HEK293 (cell line): ENCODE measurements at regions not wholly inside any gene's neighbourhood (a gene's known extent, or its start where the extent isn't known, plus 50 kb on each side); places are given as distances from the start of the nearest gene placed in this dataset.
"Not testable (repeated sequence)": the region's sequence is repeated elsewhere in the genome, so short reads cannot be mapped to it uniquely, and the experiment has no call there.

Experiments
- CTCF ChIA-PET: fragments of 350-600 bp; formaldehyde crosslinking; extraction: SDS; loops from one replicate; lab custom pipeline; 2021; ENCODE audit warnings: antibody characterized with exemption; lab: Yijun Ruan, JAX
- POLR2A ChIA-PET: fragments of 300-600 bp; formaldehyde crosslinking; extraction: SDS; loops from one replicate; lab custom pipeline; 2020; ENCODE audit warnings: antibody characterized with exemption, inconsistent platforms; lab: Yijun Ruan, JAX
- H3K27ac ChIP-seq: fragments of 200-500 bp; sonication (Bioruptor generic); 2 replicates; pipeline ENCODE4 v1.5.1; 2014; ENCODE audit warnings: low read depth, low read length, control low read depth, inconsistent platforms; ENCODE audit errors: extremely low read depth
- H3K36me3 ChIP-seq, 2 experiments: fragments of 200-500 bp in 1 of 2; sonication (Bioruptor generic) in 1 of 2; 1 replicate in 1 of 2; 2 replicates in 1 of 2; pipeline ENCODE4 v1.5.1; 2014 to 2017; ENCODE audit warnings: inconsistent platforms in 2 of 2, low read length in 2 of 2; ENCODE audit not compliant: control insufficient read depth in 2 of 2, insufficient read depth in 1 of 2
- H3K4me1 ChIP-seq: fragments of 200-500 bp; sonication (Bioruptor generic); 2 replicates; pipeline ENCODE4 v1.5.1; 2014; ENCODE audit warnings: mild to moderate bottlenecking, low read length, inconsistent platforms; ENCODE audit not compliant: control insufficient read depth, insufficient read depth
- H3K4me3 ChIP-seq: 2 replicates; pipeline ENCODE4 v1.5.1; 2011; ENCODE audit warnings: low read depth, mild to moderate bottlenecking, control low read depth, low read length, moderate library complexity
- H3K9me3 ChIP-seq: fragments of 200-500 bp; sonication (Bioruptor generic); 2 replicates; pipeline ENCODE4 v1.5.1; 2014; ENCODE audit warnings: low read depth, low read length, inconsistent platforms; ENCODE audit not compliant: control insufficient read depth, insufficient read depth
- ZNF10 ChIP-seq: fragments of 450-650 bp; formaldehyde crosslinking; IDR thresholded peaks from 2 replicates; pipeline ENCODE4 v1.5.1; 2017; ENCODE audit warnings: missing biosample characterization, missing genetic modification characterization

DNA sequence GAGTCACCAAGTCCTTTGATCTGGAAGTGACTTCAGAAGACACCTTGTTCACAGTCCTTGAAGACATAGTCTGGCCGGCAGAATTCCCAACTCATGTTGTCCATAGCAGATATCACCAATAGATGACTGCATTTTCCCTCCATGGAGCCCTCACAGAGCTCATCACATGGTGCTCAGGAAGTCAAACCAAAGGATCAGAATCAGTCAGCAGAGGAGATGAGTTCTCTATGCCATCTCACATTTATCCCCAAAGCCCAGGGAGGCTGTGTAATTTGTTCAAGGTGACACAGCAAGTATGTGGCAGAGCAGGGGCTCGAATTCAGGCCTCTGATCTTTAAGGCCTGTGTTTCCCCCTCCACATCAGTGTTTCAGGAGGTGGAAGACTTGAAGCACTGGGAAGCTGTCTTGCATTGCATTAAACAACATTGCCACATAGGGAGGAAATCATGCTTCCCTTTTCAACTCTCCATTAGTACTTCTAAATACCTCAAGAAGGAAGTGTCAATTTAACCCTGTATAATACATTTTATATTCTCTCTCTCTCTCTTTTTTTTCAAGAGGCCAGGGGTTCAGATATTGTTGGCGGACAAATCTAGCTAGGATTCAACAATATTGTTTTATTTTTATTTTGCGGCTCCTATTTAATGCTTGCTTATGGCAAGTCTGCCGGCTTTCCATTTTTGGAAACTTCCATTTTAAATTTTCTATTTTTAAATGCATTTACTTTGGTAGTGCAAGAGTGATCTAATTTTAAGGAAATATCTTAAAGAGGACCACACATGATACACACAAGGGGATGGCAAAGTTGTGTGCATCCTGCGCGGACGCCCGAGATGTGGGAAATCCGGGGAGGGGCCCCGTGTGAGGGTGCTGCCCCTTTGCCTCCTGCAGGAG is 61.9 kb downstream of the NPIPB5 start:
- H3K4me3 ChIP-seq, H3K4me1 ChIP-seq, H3K9me3 ChIP-seq, H3K36me3 ChIP-seq, H3K27ac ChIP-seq, CTCF ChIA-PET, POLR2A ChIA-PET: not testable (repeated sequence)

DNA sequence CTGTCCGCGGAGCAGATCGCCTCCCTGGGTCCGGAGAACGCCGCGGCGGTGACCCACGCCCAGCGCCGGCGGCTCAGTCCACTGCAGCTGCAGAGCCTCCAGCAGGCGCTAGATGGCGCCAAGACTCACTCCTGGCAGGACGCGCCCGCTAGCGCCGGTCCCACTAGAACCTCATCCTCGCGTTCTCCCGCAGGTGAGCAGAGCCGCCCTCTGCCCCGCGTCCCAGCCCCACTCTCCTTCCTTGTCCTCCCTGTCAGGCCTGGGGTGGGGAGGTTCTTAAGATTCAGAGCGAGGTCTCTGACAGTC is 62.5 kb downstream of the NPIPB5 start:
- H3K4me3 ChIP-seq, H3K27ac ChIP-seq, H3K4me1 ChIP-seq, H3K36me3 ChIP-seq, POLR2A ChIA-PET, H3K9me3 ChIP-seq, CTCF ChIA-PET: not testable (repeated sequence)

DNA sequence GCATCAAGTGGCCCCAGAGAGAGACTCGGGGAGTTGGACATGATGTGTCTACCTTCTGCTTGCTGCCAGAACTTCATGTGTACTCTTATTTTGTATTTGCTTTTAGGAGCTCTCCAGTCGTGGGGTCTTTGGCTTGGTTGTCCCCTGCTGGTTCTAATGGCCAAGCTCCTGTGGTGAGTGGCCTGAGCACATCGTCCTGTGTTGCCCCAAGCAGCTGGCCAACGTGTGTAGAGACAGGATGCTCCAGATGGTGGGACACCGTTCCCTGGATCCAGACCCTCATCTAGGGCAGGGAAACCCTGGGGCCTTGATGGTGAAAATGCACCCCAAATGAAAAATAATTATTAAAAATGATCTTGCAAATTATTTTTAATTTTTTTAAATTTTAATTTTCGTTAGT is 65.8 kb downstream of the NPIPB5 start:
- POLR2A ChIA-PET, H3K27ac ChIP-seq, CTCF ChIA-PET, H3K4me3 ChIP-seq, H3K9me3 ChIP-seq, H3K4me1 ChIP-seq, H3K36me3 ChIP-seq: not testable (repeated sequence)

DNA sequence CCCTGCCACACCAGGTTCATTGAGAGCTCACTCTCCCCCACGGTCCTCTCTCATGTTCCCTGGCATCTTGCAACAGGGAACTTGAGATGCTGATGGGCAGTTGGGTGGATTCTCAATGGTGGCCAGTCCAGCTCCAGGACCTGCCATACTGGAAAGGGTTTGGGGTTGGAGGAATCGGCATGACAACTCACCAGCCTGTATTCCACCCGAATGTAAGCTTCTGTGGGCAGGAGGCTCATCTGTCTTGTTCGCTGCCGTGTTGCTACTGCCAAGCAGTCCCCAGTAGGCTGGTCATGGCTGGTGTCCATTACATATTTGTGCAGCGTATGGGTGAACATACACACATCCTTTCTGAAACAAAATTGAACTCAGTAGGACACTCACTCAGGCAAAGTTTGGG is 72.5 kb downstream of the NPIPB5 start:
- CTCF ChIA-PET: not testable (repeated sequence)

DNA sequence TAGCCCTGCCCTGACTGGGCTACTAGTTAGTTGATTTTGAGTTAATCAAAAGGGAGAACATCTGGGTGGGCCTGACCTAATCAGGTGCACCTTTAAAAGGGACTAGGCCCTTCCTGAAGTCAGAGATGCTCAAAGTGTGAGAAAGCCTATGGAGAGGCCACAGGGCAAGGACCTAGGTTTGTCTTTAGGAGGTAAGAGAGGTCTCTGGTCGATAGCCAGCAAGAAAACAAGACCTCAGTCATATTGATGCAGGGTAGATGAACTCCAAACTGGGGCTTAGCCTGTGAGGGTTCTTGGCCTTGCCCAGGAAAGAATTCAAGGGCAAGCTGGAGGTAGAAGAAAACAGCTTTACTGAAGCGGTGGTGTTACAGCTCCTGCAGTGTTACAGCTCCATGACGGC is 73.8 kb downstream of the NPIPB5 start:
- H3K36me3 ChIP-seq, CTCF ChIA-PET, H3K4me1 ChIP-seq, H3K9me3 ChIP-seq, H3K27ac ChIP-seq, POLR2A ChIA-PET, H3K4me3 ChIP-seq: not testable (repeated sequence)
- peak; percentile 88; the same call in 1 of the 2 replicates for TF ChIP-seq ZNF10 (tag by site-specific recombination)

More for the DNA sequence above, 72.5 kb downstream of the NPIPB5 start:
- H3K4me3 ChIP-seq, POLR2A ChIA-PET, H3K27ac ChIP-seq, H3K36me3 ChIP-seq, H3K9me3 ChIP-seq, H3K4me1 ChIP-seq: not testable (repeated sequence)

DNA sequence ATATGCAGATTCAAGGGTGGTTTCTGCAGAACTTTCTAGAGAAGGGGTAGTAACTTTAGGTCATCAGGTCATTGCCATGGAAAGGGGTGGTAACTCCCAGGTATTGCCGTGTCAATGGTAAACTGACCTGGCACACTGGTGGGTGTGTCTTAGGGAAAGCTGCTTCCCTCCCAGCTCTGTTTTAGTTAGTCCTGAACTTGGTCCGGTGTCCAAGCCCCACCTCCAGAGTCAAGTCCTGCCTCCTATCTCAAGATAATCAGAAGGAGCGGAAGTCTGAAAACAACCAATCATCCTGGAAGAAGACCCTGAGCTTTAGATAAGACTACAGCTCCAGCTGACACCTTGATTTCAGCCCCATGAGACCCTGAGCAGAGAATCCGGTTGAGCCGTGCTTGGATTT is 74.2 kb downstream of the NPIPB5 start:
- CTCF ChIA-PET, H3K4me1 ChIP-seq, H3K4me3 ChIP-seq, POLR2A ChIA-PET, H3K36me3 ChIP-seq, H3K27ac ChIP-seq, H3K9me3 ChIP-seq: not testable (repeated sequence)

DNA sequence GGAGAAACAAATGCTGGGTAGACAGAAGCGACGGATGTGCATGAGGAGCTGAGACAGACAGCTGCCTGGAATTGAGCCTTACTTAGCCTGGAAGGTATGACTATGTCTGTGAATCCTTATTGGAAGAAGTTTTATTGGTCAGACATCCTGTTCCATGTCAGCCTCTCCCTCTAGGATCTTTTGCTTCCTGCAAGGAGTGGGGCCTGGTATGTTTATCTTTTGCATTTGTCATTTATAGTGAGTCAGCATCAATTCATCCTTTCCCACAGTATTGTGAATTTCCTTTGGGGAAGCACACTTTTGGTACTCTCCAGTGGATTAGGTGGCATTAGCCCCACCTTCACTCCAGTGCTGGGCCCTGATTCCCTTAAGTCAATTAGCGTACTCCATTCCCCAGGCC is 74.7 kb downstream of the NPIPB5 start:
- H3K36me3 ChIP-seq, H3K27ac ChIP-seq, CTCF ChIA-PET, POLR2A ChIA-PET, H3K4me3 ChIP-seq, H3K4me1 ChIP-seq, H3K9me3 ChIP-seq: not testable (repeated sequence)

DNA sequence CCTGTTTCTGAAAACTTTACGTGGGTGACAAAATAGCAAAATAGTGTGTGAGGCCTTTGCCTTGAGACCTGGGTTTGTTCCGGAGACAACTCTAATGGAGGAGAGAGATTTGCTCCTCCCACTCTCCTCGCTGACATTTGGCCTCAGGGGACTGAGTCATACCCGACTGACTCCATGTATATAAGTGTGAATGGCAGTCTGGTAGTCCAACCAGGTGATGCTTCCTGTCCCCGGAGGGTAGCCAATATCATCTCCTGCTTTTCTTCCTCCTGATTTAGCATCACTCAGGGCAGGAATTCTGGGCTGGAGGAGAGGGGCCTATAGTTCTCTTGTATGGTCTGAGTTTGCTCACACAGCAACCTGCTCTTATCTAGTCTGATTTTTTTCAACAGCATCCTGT is 76.0 kb downstream of the NPIPB5 start:
- POLR2A ChIA-PET, H3K4me3 ChIP-seq, H3K4me1 ChIP-seq, CTCF ChIA-PET, H3K9me3 ChIP-seq, H3K27ac ChIP-seq, H3K36me3 ChIP-seq: not testable (repeated sequence)

DNA sequence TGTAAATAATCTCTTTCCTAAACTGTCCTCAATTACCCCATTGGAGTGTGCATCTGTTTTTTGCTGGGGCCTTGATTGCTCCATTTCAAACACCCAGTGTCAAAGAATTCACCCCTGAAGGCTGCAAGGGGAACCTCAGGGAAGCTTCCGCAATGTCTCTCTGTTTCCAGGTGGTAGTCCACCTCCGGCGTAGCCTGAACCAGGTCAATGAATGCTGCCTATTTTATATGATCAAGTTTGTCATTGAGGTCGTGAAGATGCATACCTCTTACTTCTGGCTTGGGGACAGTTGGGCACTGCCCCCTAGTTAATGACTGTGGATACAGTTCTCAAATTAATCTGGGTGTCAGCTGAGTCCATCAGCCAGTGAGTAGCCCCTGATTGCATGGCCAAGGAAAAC is 79.1 kb downstream of the NPIPB5 start:
- H3K4me1 ChIP-seq, H3K36me3 ChIP-seq, POLR2A ChIA-PET, CTCF ChIA-PET, H3K4me3 ChIP-seq, H3K27ac ChIP-seq, H3K9me3 ChIP-seq: not testable (repeated sequence)

DNA sequence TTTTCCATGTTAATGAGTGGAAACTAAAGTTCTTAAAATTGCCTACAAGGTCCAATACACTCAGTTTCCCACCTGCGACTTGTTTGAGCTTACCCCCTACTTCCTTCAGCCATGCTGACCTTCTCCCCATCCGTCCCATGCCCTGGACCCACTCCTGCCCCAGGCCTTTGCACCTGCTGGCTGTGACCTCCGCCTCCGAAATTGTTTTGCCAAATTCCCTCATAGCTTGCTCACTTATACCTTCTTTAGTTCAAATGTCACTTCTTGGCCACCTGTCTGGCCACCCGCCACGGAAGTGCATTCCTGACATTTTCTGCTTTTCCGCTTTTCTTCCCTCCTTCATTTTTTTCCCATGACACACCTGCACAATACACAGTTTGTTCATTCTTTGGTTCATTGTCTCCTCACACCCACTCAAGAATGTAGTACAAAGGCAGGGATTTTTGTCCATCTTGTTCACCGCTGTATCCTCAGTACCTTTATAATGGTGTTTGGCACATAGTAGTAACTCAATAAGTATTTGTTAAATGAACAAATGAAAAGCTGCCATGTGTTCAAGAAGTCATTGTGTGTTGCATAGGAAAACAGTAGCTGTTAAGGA is 85.9 kb downstream of the NPIPB5 start:
- H3K9me3 ChIP-seq, CTCF ChIA-PET, POLR2A ChIA-PET, H3K4me3 ChIP-seq, H3K36me3 ChIP-seq, H3K4me1 ChIP-seq, H3K27ac ChIP-seq: not testable (repeated sequence)

DNA sequence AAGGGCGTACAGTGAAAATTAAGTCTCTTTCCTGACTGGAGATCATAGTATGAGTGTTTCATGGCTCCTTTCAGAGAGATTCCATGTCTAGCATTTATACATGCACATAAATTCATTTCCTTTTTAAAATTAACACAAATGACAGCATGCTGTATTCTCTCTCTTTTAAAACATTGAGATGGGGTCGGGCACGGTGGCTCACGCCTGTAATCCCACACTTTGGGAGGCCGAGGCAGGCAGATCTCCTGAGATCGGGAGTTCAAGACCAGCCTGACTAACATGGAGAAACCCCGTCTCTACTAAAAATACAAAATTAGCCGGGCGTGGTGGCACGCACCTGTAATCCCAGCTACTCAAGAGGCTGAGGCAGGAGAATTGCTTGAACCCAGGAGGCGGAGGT is 93.1 kb downstream of the NPIPB5 start:
- H3K36me3 ChIP-seq, H3K4me1 ChIP-seq, H3K4me3 ChIP-seq, H3K9me3 ChIP-seq, H3K27ac ChIP-seq, POLR2A ChIA-PET, CTCF ChIA-PET: not testable (repeated sequence)
